CD4-positive, alpha-beta T cell (primary cell): ENCODE measurements at regions not wholly inside any gene's neighbourhood (a gene's known extent, or its start where the extent isn't known, plus 50 kb on each side); places are given as distances from the start of the nearest gene placed in this dataset.

ENCODE experiments used
- ATAC-seq: fragments of 200-7000 bp; cut with Tn5 transposase; one replicate; pipeline ENCODE4 v1.10.0; 2022; ENCODE audit warnings: mild to moderate bottlenecking; ENCODE audit not compliant: poor library complexity
- CTCF ChIA-PET: fragments of 350-600 bp; sonication (Branson Sonifier 250); formaldehyde crosslinking; loops from one replicate; lab custom pipeline; 2021; ENCODE audit warnings: antibody characterized with exemption, inconsistent platforms; lab: Charles Lee
- POLR2A ChIA-PET: fragments of 350-600 bp; sonication (Branson Sonifier 250); formaldehyde crosslinking; loops from one replicate; lab custom pipeline; 2021; ENCODE audit warnings: antibody characterized with exemption, inconsistent platforms; lab: Charles Lee
- DNase-seq, 14 experiments: peaks; one replicate each; pipeline ENCODE4 v3.0.0-alpha.2; 2013 to 2020; ENCODE audit warnings: mixed read lengths in 2 of 14
- H3K27ac ChIP-seq, 2 donors: one replicate each; pipeline versions ENCODE4 v1.5.1 to v1.7.0; 2013; ENCODE audit warnings: low read length in 2 of 2, low read depth in 1 of 2, mild to moderate bottlenecking in 1 of 2
- H3K27me3 ChIP-seq, 2 experiments: 1 replicate in 1 of 2; 2 replicates in 1 of 2; pipeline versions ENCODE4 v1.6.1 to v1.7.0; 2013; ENCODE audit warnings: low read length in 2 of 2, control low read depth in 1 of 2, mild to moderate bottlenecking in 1 of 2, moderate library complexity in 1 of 2; ENCODE audit not compliant: insufficient read depth in 2 of 2, control insufficient read depth in 1 of 2
- H3K36me3 ChIP-seq: one replicate; pipeline ENCODE4 v1.6.1; 2013; ENCODE audit warnings: low read length, control low read depth; ENCODE audit not compliant: insufficient read depth
- H3K4me1 ChIP-seq: one replicate; pipeline ENCODE4 v1.6.1; 2013; ENCODE audit warnings: low read length, control low read depth; ENCODE audit not compliant: insufficient read depth
- H3K4me3 ChIP-seq: one replicate; pipeline ENCODE4 v1.5.1; 2013; ENCODE audit warnings: mild to moderate bottlenecking, low read length, moderate library complexity
- H3K9me3 ChIP-seq, 2 experiments: 1 replicate in 1 of 2; 2 replicates in 1 of 2; pipeline versions ENCODE4 v1.6.1 to v1.7.0; 2013; ENCODE audit warnings: low read length in 2 of 2, mild to moderate bottlenecking in 2 of 2, control low read depth in 1 of 2, moderate library complexity in 1 of 2; ENCODE audit not compliant: control insufficient read depth in 1 of 2, insufficient read depth in 1 of 2
- H3K27ac Mint-ChIP-seq: one replicate; pipeline ENCODE4 v1.8.0; 2020; ENCODE audit warnings: mixed read lengths
- H3K27me3 Mint-ChIP-seq: one replicate; pipeline ENCODE4 v1.8.0; 2021; ENCODE audit warnings: mixed read lengths
- H3K36me3 Mint-ChIP-seq: one replicate; pipeline ENCODE4 v1.8.0; 2021; ENCODE audit warnings: low read depth, mixed read lengths
- H3K4me1 Mint-ChIP-seq: one replicate; pipeline ENCODE4 v1.8.0; 2021; ENCODE audit warnings: low read depth, mixed read lengths
- H3K4me3 Mint-ChIP-seq: one replicate; pipeline ENCODE4 v1.8.0; 2020; ENCODE audit warnings: mild to moderate bottlenecking, mixed read lengths
- H3K9me3 Mint-ChIP-seq: one replicate; pipeline ENCODE4 v1.8.0; 2020; ENCODE audit warnings: mixed read lengths
- intact Hi-C, 2 experiments: fragments of 100-400 bp; cut with DNase I in 1 of 2; cut with micrococcal nuclease in 1 of 2; formaldehyde crosslinking; loops; one replicate each; pipeline versions ENCODE4 v1.15.1 to v1.9.0; 2023 to 2025; cut with DNase I, micrococcal nuclease
- TF ChIP-seq, protein P1 (sequence below): fragments of 200-600 bp; IDR thresholded peaks from one replicate; pipeline ENCODE4 v1.8.0; 2022; ENCODE audit warnings: antibody characterized with exemption, mild to moderate bottlenecking

DNA sequence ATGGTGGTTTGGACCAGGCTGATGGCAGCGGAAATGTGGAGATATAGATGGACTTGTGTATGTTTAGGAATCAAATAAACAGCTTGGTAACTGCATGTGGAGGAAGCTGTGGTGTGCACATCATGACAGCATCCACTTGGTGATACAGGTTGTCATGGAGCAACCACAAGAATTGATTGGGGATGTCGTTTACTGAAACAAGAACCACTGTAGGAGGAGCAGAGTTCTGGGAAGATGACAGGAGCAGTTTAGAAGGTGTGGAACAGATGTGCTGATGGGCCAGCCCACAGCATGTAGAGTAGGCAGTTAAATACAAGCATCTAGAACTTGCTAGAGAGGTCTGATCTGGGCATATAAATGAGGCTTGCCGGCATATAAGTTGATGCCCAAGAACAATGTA is 152.4 kb upstream of the SERPINE2 start:
- DNase-seq (no peak), ATAC-seq (no peak)
- Histone ChIP-seq H3K9me3 (peaks cover 0 to 4% of the 10 kb centered on the region in 2 experiments), H3K27ac (no peak overlapping the region), H3K4me1 (no peaks in the 10 kb centered on the region), H3K27me3 (peaks cover 4 to 5% of the 10 kb centered on the region in 2 experiments), H3K4me3 (no peak overlapping the region), H3K36me3 (no peaks in the 10 kb centered on the region)
- TF ChIP-seq, protein P1, sequence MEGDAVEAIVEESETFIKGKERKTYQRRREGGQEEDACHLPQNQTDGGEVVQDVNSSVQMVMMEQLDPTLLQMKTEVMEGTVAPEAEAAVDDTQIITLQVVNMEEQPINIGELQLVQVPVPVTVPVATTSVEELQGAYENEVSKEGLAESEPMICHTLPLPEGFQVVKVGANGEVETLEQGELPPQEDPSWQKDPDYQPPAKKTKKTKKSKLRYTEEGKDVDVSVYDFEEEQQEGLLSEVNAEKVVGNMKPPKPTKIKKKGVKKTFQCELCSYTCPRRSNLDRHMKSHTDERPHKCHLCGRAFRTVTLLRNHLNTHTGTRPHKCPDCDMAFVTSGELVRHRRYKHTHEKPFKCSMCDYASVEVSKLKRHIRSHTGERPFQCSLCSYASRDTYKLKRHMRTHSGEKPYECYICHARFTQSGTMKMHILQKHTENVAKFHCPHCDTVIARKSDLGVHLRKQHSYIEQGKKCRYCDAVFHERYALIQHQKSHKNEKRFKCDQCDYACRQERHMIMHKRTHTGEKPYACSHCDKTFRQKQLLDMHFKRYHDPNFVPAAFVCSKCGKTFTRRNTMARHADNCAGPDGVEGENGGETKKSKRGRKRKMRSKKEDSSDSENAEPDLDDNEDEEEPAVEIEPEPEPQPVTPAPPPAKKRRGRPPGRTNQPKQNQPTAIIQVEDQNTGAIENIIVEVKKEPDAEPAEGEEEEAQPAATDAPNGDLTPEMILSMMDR: no peak
- intact Hi-C loops: no loop called here
- ChIA-PET CTCF (no interaction called here), POLR2A (no interaction called here)
- Mint-ChIP-seq H3K36me3 (no peaks in the 10 kb centered on the region), H3K27me3 (peaks cover 14% of the 10 kb centered on the region), H3K4me1 (no peaks in the 10 kb centered on the region), H3K4me3 (no peak overlapping the region), H3K27ac (no peak overlapping the region), H3K9me3 (peaks cover 3% of the 10 kb centered on the region)

- ChIA-PET POLR2A (no interaction called here), CTCF (no interaction called here)
- TF ChIP-seq, protein P1: no peak
- DNase-seq: no peak
- Mint-ChIP-seq H3K4me3 (no peak overlapping the region), H3K27ac (no peak overlapping the region), H3K27me3 (peaks cover 14% of the 10 kb centered on the region), H3K36me3 (no peaks in the 10 kb centered on the region), H3K4me1 (no peaks in the 10 kb centered on the region), H3K9me3 (peaks cover 3% of the 10 kb centered on the region)
- intact Hi-C loops: no loop called here
- no peaks in the 10 kb centered on the region for H3K36me3 ChIP-seq
- H3K4me3 ChIP-seq: no peak overlapping the region
- peaks cover 4 to 5% of the 10 kb centered on the region in 2 experiments for H3K27me3 ChIP-seq
- H3K27ac ChIP-seq: no peak overlapping the region
- H3K4me1 ChIP-seq: no peaks in the 10 kb centered on the region
- no peak for ATAC-seq
- H3K9me3 ChIP-seq: peaks cover 0 to 4% of the 10 kb centered on the region in 2 experiments
Measured at GRCh38 chr2:224190936-224191270, 151.8 kb upstream of the SERPINE2 start.

GRCh38 chr2:224190234-224190935 is 151.3 kb upstream of the SERPINE2 start:
- Histone ChIP-seq H3K36me3 (no peaks in the 10 kb centered on the region), H3K4me3 (no peak overlapping the region), H3K9me3 (no peaks in the 10 kb centered on the region), H3K27me3 (peaks cover 3 to 4% of the 10 kb centered on the region in 2 experiments), H3K4me1 (no peaks in the 10 kb centered on the region), H3K27ac (no peak overlapping the region)
- ATAC-seq: no peak
- intact Hi-C loops: no loop called here
- Mint-ChIP-seq H3K4me1 (no peaks in the 10 kb centered on the region), H3K27me3 (peaks cover 11% of the 10 kb centered on the region), H3K9me3 (peaks cover 2% of the 10 kb centered on the region), H3K27ac (no peak overlapping the region), H3K4me3 (no peak overlapping the region), H3K36me3 (no peaks in the 10 kb centered on the region)
- CTCF ChIA-PET: no interaction called here
- DNase-seq: no peak
- TF ChIP-seq, protein P1: no peak
- POLR2A ChIA-PET: no interaction called here
